H1 (cell line): ENCODE measurements at regions not wholly inside any gene's neighbourhood (a gene's known extent, or its start where the extent isn't known, plus 50 kb on each side); places are given as distances from the start of the nearest gene placed in this dataset.

Experiments used
- EGR1 ChIP-seq: IDR thresholded peaks from 2 replicates; pipeline ENCODE4 v1.6.1; 2011; ENCODE audit warnings: low read depth, low read length, borderline replicate concordance
- EZH2 ChIP-seq: fragments of 200-600 bp; sonication (generic); IDR thresholded peaks from 2 replicates; pipeline ENCODE4 v1.7.1; 2012; ENCODE audit warnings: low read depth, mild to moderate bottlenecking, moderate library complexity, low read length, inconsistent platforms; ENCODE audit not compliant: severe bottlenecking
- POLR2A ChIP-seq, 2 experiments: IDR thresholded peaks; 1 replicate in 1 of 2; 2 replicates in 1 of 2; pipeline ENCODE4 v1.6.1; 2011; ENCODE audit warnings: low read depth in 2 of 2, low read length in 2 of 2, mild to moderate bottlenecking in 2 of 2; ENCODE audit errors: control extremely low read depth in 1 of 2
- TF ChIP-seq, protein P1 (sequence below), 3 experiments: IDR thresholded peaks; 1 replicate in 2 of 3; 2 replicates in 1 of 3; pipeline versions ENCODE4 v1.5.1 to v1.6.1; 2011; ENCODE audit warnings: low read length in 3 of 3, mild to moderate bottlenecking in 3 of 3, inconsistent platforms in 2 of 3, low read depth in 1 of 3, moderate library complexity in 1 of 3; ENCODE audit not compliant: insufficient read depth in 1 of 3; ENCODE audit errors: control extremely low read depth in 1 of 3

DNA sequence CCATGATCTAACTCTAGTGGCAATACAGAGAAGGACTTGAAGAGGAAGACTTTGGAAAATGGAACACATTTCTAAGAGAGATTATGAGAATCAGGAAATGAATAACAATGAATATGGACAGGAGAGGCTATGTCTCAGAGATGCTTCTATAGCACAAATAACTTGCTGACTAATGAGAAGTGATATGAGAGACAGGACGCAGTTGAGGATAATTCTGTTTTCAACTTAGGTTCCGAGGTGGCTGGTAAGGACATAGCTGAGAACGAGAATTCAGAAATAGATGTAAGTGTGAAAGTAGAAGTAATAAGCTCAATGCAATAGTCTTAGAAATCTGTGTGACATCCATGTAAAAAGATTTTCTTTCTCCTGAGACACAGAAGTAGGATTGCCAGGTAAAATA, 358.1 kb upstream of the GRAMD2B start:
- TF ChIP-seq, protein P1, sequence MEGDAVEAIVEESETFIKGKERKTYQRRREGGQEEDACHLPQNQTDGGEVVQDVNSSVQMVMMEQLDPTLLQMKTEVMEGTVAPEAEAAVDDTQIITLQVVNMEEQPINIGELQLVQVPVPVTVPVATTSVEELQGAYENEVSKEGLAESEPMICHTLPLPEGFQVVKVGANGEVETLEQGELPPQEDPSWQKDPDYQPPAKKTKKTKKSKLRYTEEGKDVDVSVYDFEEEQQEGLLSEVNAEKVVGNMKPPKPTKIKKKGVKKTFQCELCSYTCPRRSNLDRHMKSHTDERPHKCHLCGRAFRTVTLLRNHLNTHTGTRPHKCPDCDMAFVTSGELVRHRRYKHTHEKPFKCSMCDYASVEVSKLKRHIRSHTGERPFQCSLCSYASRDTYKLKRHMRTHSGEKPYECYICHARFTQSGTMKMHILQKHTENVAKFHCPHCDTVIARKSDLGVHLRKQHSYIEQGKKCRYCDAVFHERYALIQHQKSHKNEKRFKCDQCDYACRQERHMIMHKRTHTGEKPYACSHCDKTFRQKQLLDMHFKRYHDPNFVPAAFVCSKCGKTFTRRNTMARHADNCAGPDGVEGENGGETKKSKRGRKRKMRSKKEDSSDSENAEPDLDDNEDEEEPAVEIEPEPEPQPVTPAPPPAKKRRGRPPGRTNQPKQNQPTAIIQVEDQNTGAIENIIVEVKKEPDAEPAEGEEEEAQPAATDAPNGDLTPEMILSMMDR (IDR thresholded peaks at IDR 0.05; ENCODE audit: control extremely low read depth in 1 of 3, insufficient read depth in 1 of 3, low read depth in 1 of 3, low read length in 3 of 3): no peak
- TF ChIP-seq EZH2 (no peak), EGR1 (no peak), POLR2A (IDR thresholded peaks at IDR 0.05; ENCODE audit: control extremely low read depth in 1 of 2, low read depth in 2 of 2, low read length in 2 of 2) (no peak)
